ENCODE measurements at regions not wholly inside any gene's neighbourhood (a gene's known extent, or its start where the extent isn't known, plus 50 kb on each side); places are given as distances from the start of the nearest gene placed in this dataset.

DNA sequence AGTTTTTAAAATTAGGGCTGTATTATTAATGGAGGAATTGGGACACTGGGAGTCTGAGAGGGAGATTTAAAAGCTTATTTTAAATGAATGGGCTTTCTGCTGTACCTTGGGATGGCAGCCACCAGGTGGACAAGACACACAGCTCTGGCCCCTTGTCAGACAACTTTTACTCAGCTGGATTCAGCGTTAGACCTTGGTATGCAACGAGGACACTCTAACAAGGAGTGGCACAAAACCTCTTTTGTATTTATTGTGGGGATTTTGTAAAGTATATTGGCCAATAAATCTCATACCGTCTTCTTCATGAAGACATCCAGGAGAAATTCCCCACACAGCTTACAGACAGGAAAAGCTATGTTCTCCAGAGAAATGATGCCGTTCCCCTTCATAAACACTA is 105.7 kb downstream of the LCA5 start:
- no peak overlapping the region for H3K27ac ChIP-seq
- no peaks in the 10 kb centered on the region for H3K36me3 ChIP-seq
- H3K4me1 ChIP-seq = peaks cover 0 to 8% (median 0%) of the 10 kb centered on the region in 4 donors
- TF ChIP-seq, protein P1, sequence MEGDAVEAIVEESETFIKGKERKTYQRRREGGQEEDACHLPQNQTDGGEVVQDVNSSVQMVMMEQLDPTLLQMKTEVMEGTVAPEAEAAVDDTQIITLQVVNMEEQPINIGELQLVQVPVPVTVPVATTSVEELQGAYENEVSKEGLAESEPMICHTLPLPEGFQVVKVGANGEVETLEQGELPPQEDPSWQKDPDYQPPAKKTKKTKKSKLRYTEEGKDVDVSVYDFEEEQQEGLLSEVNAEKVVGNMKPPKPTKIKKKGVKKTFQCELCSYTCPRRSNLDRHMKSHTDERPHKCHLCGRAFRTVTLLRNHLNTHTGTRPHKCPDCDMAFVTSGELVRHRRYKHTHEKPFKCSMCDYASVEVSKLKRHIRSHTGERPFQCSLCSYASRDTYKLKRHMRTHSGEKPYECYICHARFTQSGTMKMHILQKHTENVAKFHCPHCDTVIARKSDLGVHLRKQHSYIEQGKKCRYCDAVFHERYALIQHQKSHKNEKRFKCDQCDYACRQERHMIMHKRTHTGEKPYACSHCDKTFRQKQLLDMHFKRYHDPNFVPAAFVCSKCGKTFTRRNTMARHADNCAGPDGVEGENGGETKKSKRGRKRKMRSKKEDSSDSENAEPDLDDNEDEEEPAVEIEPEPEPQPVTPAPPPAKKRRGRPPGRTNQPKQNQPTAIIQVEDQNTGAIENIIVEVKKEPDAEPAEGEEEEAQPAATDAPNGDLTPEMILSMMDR (IDR thresholded peaks at IDR 0.05) = no peak
- no peak for DNase-seq
- no peaks in the 10 kb centered on the region for H3K9me3 ChIP-seq
- H3K27me3 ChIP-seq = no peaks in the 10 kb centered on the region
- intact Hi-C loops (cut with DNase I; ENCODE audit: low total_unique reads) = no loop called here
- no peak overlapping the region for H3K4me3 ChIP-seq

DNA sequence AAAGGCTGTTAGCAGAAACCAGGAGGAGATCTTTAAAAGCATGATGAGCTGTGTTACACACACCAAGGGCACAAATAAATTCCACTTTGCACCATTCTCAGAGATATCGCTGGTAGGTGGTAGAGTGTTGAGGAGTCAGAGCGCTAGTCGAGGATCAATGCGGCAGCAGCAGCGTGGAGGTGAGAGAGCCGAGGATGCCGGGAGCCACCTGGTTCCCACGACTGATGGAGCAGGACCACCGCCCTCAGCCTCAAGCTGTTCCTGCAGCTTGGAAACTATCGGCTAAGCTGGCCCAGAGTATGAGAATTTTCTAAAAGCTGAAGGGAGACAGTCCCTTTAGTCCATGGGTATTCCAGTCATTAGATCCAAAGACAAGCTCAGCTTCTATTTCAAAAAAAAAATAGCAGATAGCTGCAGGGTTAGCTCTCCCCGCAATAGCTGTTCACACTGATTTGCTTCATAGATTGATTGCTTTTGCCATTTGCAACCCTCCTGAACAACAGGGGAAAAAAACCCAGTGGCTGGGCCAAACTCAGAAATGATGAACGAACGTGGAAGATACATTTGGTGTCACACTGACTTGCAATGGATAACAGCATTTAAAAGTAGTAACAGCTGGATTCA is 106.2 kb downstream of the LCA5 start:
- TF ChIP-seq, protein P1 (IDR thresholded peaks at IDR 0.05) = no peak
- Histone ChIP-seq H3K9me3 (no peaks in the 10 kb centered on the region), H3K27me3 (no peaks in the 10 kb centered on the region), H3K4me1 (peaks cover 0 to 8% (median 0%) of the 10 kb centered on the region in 4 donors), H3K4me3 (no peak overlapping the region), H3K27ac (no peak overlapping the region), H3K36me3 (no peaks in the 10 kb centered on the region)
- intact Hi-C loops (cut with DNase I; ENCODE audit: low total_unique reads) = no loop called here
- DNase-seq = no peak

- no peaks in the 10 kb centered on the region for H3K27me3 ChIP-seq
- no peak for DNase-seq
- TF ChIP-seq, protein P1 (IDR thresholded peaks at IDR 0.05) = no peak
- H3K4me1 ChIP-seq = peaks cover 0 to 8% (median 0%) of the 10 kb centered on the region in 4 donors
- intact Hi-C loops (cut with DNase I; ENCODE audit: low total_unique reads) = loop anchor here (10.0 kb wide), 1 partner anchor 1527 kb away; no protein-coding TSS in a partner anchor
- no peak overlapping the region for H3K4me3 ChIP-seq
- H3K36me3 ChIP-seq = no peaks in the 10 kb centered on the region
- H3K9me3 ChIP-seq = no peaks in the 10 kb centered on the region
- no peak overlapping the region for H3K27ac ChIP-seq
These were observed 109.5 kb downstream of the LCA5 start for GRCh38 chr6:79427721-79428120.

GRCh38 chr6:79426625-79427278 is 110.5 kb downstream of the LCA5 start:
- Histone ChIP-seq H3K4me1 (peaks cover 0 to 13% (median 2%) of the 10 kb centered on the region in 4 donors), H3K27ac (no peak overlapping the region)
- intact Hi-C loops (cut with DNase I; ENCODE audit: low total_unique reads) = loop anchor here (10.0 kb wide), 1 partner anchor 1528 kb away; no protein-coding TSS in a partner anchor

DNA sequence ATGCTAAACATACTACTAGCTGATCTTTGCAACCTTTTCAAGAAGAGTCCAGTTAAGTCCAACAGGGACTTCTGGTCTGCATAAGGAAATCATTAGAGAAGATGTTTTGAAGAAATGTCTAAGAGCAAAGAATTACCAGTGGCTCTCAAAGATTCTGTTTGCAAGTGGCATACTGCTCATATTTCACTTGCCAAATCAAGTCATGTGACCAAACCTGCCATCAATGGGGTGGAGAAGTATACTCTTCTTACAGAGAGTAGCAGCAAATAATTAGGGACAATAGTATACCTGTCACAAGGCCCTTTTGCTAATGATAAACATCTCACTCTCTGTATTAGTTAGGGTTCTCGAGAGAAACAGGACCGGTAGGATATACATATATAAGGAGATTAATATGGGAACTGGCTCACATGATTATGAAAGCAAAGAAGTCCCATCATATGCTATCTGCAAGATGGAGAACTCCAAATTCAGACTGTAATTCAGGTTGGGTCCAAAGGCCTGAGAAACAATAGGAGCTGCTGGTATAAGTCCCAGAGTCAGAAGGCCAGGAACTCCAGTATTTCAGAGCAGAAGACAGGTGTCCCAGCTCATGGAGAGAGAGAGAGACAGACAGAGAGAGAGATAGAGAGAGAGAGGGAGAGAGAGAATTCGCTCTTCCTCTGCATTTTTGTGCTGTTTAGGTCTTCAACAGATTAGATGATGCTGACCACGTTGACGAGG is 111.5 kb downstream of the LCA5 start:
- no peaks in the 10 kb centered on the region for H3K27me3 ChIP-seq
- H3K9me3 ChIP-seq = no peaks in the 10 kb centered on the region
- H3K27ac ChIP-seq = no peak overlapping the region
- DNase-seq = no peak
- no peak overlapping the region for H3K4me3 ChIP-seq
- no peaks in the 10 kb centered on the region for H3K36me3 ChIP-seq
- H3K4me1 ChIP-seq = peaks cover 0 to 12% (median 3%) of the 10 kb centered on the region in 4 donors
- TF ChIP-seq, protein P1 (IDR thresholded peaks at IDR 0.05) = no peak
- intact Hi-C loops (cut with DNase I; ENCODE audit: low total_unique reads) = loop anchor here (10.0 kb wide), 1 partner anchor 1529 kb away; no protein-coding TSS in a partner anchor

More at GRCh38 chr6:79426625-79427278, 110.5 kb downstream of the LCA5 start:
- Histone ChIP-seq H3K27me3 (no peaks in the 10 kb centered on the region), H3K4me3 (no peak overlapping the region), H3K9me3 (no peaks in the 10 kb centered on the region), H3K36me3 (no peaks in the 10 kb centered on the region)
- TF ChIP-seq, protein P1 (IDR thresholded peaks at IDR 0.05) = no peak
- DNase-seq = no peak
